Stomach (tissue), 4 donors: ENCODE measurements at regions not wholly inside any gene's neighbourhood (a gene's known extent, or its start where the extent isn't known, plus 50 kb on each side); places are given as distances from the start of the nearest gene placed in this dataset.

Experiments
- EP300 ChIP-seq: sonication (generic); formaldehyde crosslinking; IDR thresholded peaks from one replicate; pipeline ENCODE4 v1.6.1; 2017; ENCODE audit warnings: antibody characterized with exemption
- POLR2A ChIP-seq, 4 donors: fragments of 450-650 bp; IDR thresholded peaks; one replicate each; pipeline ENCODE4 v1.6.1; 2016; ENCODE audit warnings: antibody characterized with exemption in 4 of 4, control low read depth in 2 of 4, mild to moderate bottlenecking in 1 of 4, moderate library complexity in 1 of 4
- TF ChIP-seq, protein P1 (sequence below), 7 experiments: fragments of 450-650 bp in 4 of 7; fragments of 200-600 bp in 3 of 7; sonication (generic) in 3 of 7; IDR thresholded peaks; one replicate each; pipeline ENCODE4 v1.5.1; 2016 to 2019; ENCODE audit warnings: antibody characterized with exemption in 7 of 7, control low read depth in 2 of 7, mild to moderate bottlenecking in 1 of 7

DNA sequence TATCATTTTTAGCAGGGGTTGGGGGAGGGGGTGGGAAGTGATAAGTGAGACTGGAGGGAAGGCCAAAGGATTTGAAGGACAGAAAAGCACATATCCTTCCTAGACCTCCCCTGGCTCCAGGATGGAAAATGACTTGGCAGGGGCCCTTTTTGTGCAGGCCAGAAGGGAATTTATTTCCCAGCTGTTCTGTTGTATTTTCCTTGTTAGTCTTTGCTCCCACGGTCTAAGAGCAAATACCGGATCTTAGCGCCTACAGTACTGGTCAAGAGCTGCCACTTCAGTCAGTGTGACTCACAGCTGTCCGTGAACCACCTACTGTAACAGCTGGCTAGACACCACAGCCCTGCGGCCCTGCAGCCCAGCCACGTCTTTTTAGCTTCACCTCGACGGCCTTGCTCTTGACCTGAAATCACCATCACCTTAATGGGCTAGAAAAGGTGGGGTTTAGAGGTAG, 51.0 kb upstream of the ERRFI1 start:
- TF ChIP-seq, protein P1, sequence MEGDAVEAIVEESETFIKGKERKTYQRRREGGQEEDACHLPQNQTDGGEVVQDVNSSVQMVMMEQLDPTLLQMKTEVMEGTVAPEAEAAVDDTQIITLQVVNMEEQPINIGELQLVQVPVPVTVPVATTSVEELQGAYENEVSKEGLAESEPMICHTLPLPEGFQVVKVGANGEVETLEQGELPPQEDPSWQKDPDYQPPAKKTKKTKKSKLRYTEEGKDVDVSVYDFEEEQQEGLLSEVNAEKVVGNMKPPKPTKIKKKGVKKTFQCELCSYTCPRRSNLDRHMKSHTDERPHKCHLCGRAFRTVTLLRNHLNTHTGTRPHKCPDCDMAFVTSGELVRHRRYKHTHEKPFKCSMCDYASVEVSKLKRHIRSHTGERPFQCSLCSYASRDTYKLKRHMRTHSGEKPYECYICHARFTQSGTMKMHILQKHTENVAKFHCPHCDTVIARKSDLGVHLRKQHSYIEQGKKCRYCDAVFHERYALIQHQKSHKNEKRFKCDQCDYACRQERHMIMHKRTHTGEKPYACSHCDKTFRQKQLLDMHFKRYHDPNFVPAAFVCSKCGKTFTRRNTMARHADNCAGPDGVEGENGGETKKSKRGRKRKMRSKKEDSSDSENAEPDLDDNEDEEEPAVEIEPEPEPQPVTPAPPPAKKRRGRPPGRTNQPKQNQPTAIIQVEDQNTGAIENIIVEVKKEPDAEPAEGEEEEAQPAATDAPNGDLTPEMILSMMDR (IDR thresholded peaks at IDR 0.05) = peak in 2 of 7 experiments; percentile 9 to 19
- TF ChIP-seq POLR2A (IDR thresholded peaks at IDR 0.05) (no peak), EP300 (no peak)
